Activated T-helper 1 cell treated with anti-CD3 and anti-CD28 coated beads, Interleukin-2, amount 50 U/mL, for 16 hours (primary cell): ENCODE measurements at regions not wholly inside any gene's neighbourhood (a gene's known extent, or its start where the extent isn't known, plus 50 kb on each side); places are given as distances from the start of the nearest gene placed in this dataset.

Experiments used
- DNase-seq, 2 donors: peaks; one replicate each; pipeline ENCODE4 v3.0.0-alpha.2; 2020; ENCODE audit warnings: low read depth in 1 of 2, low spot score in 1 of 2

- DNase-seq, result no peak
These were observed 223.4 kb upstream of the SLC24A2 start for GRCh38 chr9:20012232-20012631.

- no peak for DNase-seq
These were observed 220.8 kb upstream of the SLC24A2 start for GRCh38 chr9:20009606-20010005.

- no peak for DNase-seq
These were observed 213.2 kb upstream of the SLC24A2 start for GRCh38 chr9:20002011-20002410.

GRCh38 chr9:20001058-20001457 is 212.2 kb upstream of the SLC24A2 start:
- no peak for DNase-seq

- DNase-seq, result peak in 1 of 2 donors; percentile 30
These were observed 210.7 kb upstream of the SLC24A2 start for GRCh38 chr9:19999491-20000057.

GRCh38 chr9:19998823-19999455 is 210.1 kb upstream of the SLC24A2 start:
- DNase-seq, result no peak

- no peak for DNase-seq
These were observed 209.3 kb upstream of the SLC24A2 start for GRCh38 chr9:19998153-19998552.

- no peak for DNase-seq
These were observed 206.8 kb upstream of the SLC24A2 start for GRCh38 chr9:19995619-19996018.

GRCh38 chr9:19994296-19994695 is 205.5 kb upstream of the SLC24A2 start:
- no peak for DNase-seq

- no peak for DNase-seq
These were observed 203.7 kb upstream of the SLC24A2 start for GRCh38 chr9:19992556-19992955.

GRCh38 chr9:19989213-19989612 is 200.4 kb upstream of the SLC24A2 start:
- DNase-seq, result no peak

GRCh38 chr9:19988281-19988680 is 199.4 kb upstream of the SLC24A2 start:
- DNase-seq, result no peak

- no peak for DNase-seq
These were observed 196.2 kb upstream of the SLC24A2 start for GRCh38 chr9:19985081-19985480.

- DNase-seq, result peak in 1 of 2 donors; percentile 1
These were observed 187.4 kb upstream of the SLC24A2 start for GRCh38 chr9:19976226-19976625.

- DNase-seq, result no peak
These were observed 186.7 kb upstream of the SLC24A2 start for GRCh38 chr9:19975499-19975898.

- DNase-seq, result no peak
These were observed 180.9 kb upstream of the SLC24A2 start for GRCh38 chr9:19969721-19970120.

- DNase-seq, result no peak
These were observed 179.1 kb upstream of the SLC24A2 start for GRCh38 chr9:19967888-19968459.

GRCh38 chr9:19967216-19967887 is 178.5 kb upstream of the SLC24A2 start:
- no peak for DNase-seq

- DNase-seq, result no peak
These were observed 176.5 kb upstream of the SLC24A2 start for GRCh38 chr9:19965336-19965735.

- no peak for DNase-seq
These were observed 159.2 kb upstream of the SLC24A2 start for GRCh38 chr9:19947996-19948395.

GRCh38 chr9:19946441-19947109 is 157.7 kb upstream of the SLC24A2 start:
- DNase-seq, result no peak

- DNase-seq, result no peak
These were observed 153.0 kb upstream of the SLC24A2 start for GRCh38 chr9:19941874-19942273.
